Liver (tissue), 3 donors: ENCODE measurements at regions not wholly inside any gene's neighbourhood (a gene's known extent, or its start where the extent isn't known, plus 50 kb on each side); places are given as distances from the start of the nearest gene placed in this dataset.

Experiments used
- CTCF ChIP-seq: fragments of 150-350 bp; IDR thresholded peaks from 2 replicates; pipeline ENCODE4 v1.5.1; 2017; ENCODE audit warnings: improper control_type of control experiment, low read depth, low read length; ENCODE audit not compliant: missing input control
- JUND ChIP-seq, 2 donors: IDR thresholded peaks; 2 replicates each; pipeline ENCODE4 v1.6.1; 2016; ENCODE audit warnings: antibody characterized with exemption in 2 of 2
- REST ChIP-seq: IDR thresholded peaks from 2 replicates; pipeline ENCODE4 v1.6.1; 2016; ENCODE audit warnings: antibody characterized with exemption, mild to moderate bottlenecking
- donor health status: healthy.
- donor health status: healthy.

GRCh38 chr2:67221266-67221665 is 175.9 kb upstream of the ETAA1 start:
- no peak for TF ChIP-seq CTCF
- TF ChIP-seq JUND (IDR thresholded peaks at IDR 0.05), result no peak
- TF ChIP-seq REST, result no peak
